Posterior cingulate gyrus (tissue), 11 donors: ENCODE measurements at regions not wholly inside any gene's neighbourhood (a gene's known extent, or its start where the extent isn't known, plus 50 kb on each side); places are given as distances from the start of the nearest gene placed in this dataset.

Source experiments
- DNase-seq, 10 donors: peaks; one replicate each; pipeline versions ENCODE4 v3.0.0 to v3.0.0-alpha.2; 2020 to 2021; ENCODE audit warnings: mixed read lengths in 3 of 10
- intact Hi-C: fragments of 100-400 bp; cut with DNase I; formaldehyde crosslinking; loops from one replicate; pipeline ENCODE4 v1.15.1; 2023

- no peak for DNase-seq
- intact Hi-C loops, result no loop called here
Measured at GRCh38 chr16:7103056-7103455, 229.6 kb upstream of the RBFOX1 start.

- intact Hi-C loops, result no loop called here
- DNase-seq, result peak in 4 of 10 donors; percentile 13 to 76 (median 56)
Measured at GRCh38 chr16:7101054-7101453, 231.6 kb upstream of the RBFOX1 start.

- intact Hi-C loops, result no loop called here
- DNase-seq, result no peak
Measured at GRCh38 chr16:7097518-7097917, 235.1 kb upstream of the RBFOX1 start.

GRCh38 chr16:7093511-7093910 lies 239.1 kb upstream of the RBFOX1 start:
- intact Hi-C loops, result no loop called here
- DNase-seq, result no peak

GRCh38 chr16:7090628-7091115 lies 242.0 kb upstream of the RBFOX1 start:
- intact Hi-C loops, result no loop called here
- no peak for DNase-seq

- DNase-seq, result no peak
- intact Hi-C loops, result no loop called here
Measured at GRCh38 chr16:7089751-7090150, 242.9 kb upstream of the RBFOX1 start.

- intact Hi-C loops, result no loop called here
- DNase-seq, result no peak
Measured at GRCh38 chr16:7088711-7089110, 243.9 kb upstream of the RBFOX1 start.

- peak; percentile 35 to 95 (median 64) for DNase-seq
Measured at GRCh38 chr16:7086822-7087616, 245.6 kb upstream of the RBFOX1 start.

GRCh38 chr16:7085776-7086175 lies 246.9 kb upstream of the RBFOX1 start:
- no peak for DNase-seq
- intact Hi-C loops, result no loop called here

More at GRCh38 chr16:7086822-7087616, 245.6 kb upstream of the RBFOX1 start:
- intact Hi-C loops, result no loop called here

GRCh38 chr16:7083096-7083495 lies 249.5 kb upstream of the RBFOX1 start:
- no peak for DNase-seq
- intact Hi-C loops, result no loop called here

- intact Hi-C loops, result no loop called here
Measured at GRCh38 chr16:7077636-7078035, 255.0 kb upstream of the RBFOX1 start.

GRCh38 chr16:7074715-7075114 lies 257.9 kb upstream of the RBFOX1 start:
- intact Hi-C loops, result no loop called here
- no peak for DNase-seq

More at GRCh38 chr16:7077636-7078035, 255.0 kb upstream of the RBFOX1 start:
- no peak for DNase-seq

- no peak for DNase-seq
- intact Hi-C loops, result no loop called here
Measured at GRCh38 chr16:7057458-7057857, 275.2 kb upstream of the RBFOX1 start.

GRCh38 chr16:7055443-7055842 lies 277.2 kb upstream of the RBFOX1 start:
- intact Hi-C loops, result no loop called here
- no peak for DNase-seq

- no peak for DNase-seq
- intact Hi-C loops, result no loop called here
Measured at GRCh38 chr16:7051591-7052349, 280.9 kb upstream of the RBFOX1 start.

GRCh38 chr16:7044331-7044730 lies 288.3 kb upstream of the RBFOX1 start:
- intact Hi-C loops, result no loop called here

GRCh38 chr16:7038475-7038874 lies 294.2 kb upstream of the RBFOX1 start:
- intact Hi-C loops, result no loop called here

More at GRCh38 chr16:7044331-7044730, 288.3 kb upstream of the RBFOX1 start:
- DNase-seq, result no peak

GRCh38 chr16:7037495-7037894 lies 295.1 kb upstream of the RBFOX1 start:
- DNase-seq, result no peak
- intact Hi-C loops, result no loop called here

More at GRCh38 chr16:7038475-7038874, 294.2 kb upstream of the RBFOX1 start:
- DNase-seq, result no peak

GRCh38 chr16:7031031-7031430 lies 301.6 kb upstream of the RBFOX1 start:
- intact Hi-C loops, result no loop called here

GRCh38 chr16:7027401-7027800 lies 305.2 kb upstream of the RBFOX1 start:
- intact Hi-C loops, result no loop called here
- no peak for DNase-seq

More at GRCh38 chr16:7031031-7031430, 301.6 kb upstream of the RBFOX1 start:
- DNase-seq, result no peak

- intact Hi-C loops, result no loop called here
- DNase-seq, result no peak
Measured at GRCh38 chr16:7026639-7027038, 306.0 kb upstream of the RBFOX1 start.
